GM10248 (cell line): ENCODE measurements at regions not wholly inside any gene's neighbourhood (a gene's known extent, or its start where the extent isn't known, plus 50 kb on each side); places are given as distances from the start of the nearest gene placed in this dataset.

ENCODE experiments used
- CTCF ChIA-PET: fragments of 300-600 bp; sonication (Branson Sonifier 250); formaldehyde crosslinking; extraction: SDS; loops from one replicate; lab custom pipeline; 2021; ENCODE audit warnings: antibody characterized with exemption; lab: Yijun Ruan, JAX
- POLR2A ChIA-PET: fragments of 350-650 bp; sonication (Branson Sonifier 250); formaldehyde crosslinking; extraction: SDS; loops from one replicate; lab custom pipeline; 2020; ENCODE audit warnings: antibody characterized with exemption; lab: Yijun Ruan, JAX
- DNase-seq: peaks from one replicate; pipeline ENCODE4 v3.0.0; 2012; ENCODE audit errors: extremely low spot score
- TF ChIP-seq, protein P1 (sequence below): IDR thresholded peaks from 2 replicates; pipeline ENCODE4 v1.5.1; 2012; ENCODE audit warnings: mild to moderate bottlenecking, low read depth; ENCODE audit errors: extremely low read depth, missing control alignments, control extremely low read depth

DNA sequence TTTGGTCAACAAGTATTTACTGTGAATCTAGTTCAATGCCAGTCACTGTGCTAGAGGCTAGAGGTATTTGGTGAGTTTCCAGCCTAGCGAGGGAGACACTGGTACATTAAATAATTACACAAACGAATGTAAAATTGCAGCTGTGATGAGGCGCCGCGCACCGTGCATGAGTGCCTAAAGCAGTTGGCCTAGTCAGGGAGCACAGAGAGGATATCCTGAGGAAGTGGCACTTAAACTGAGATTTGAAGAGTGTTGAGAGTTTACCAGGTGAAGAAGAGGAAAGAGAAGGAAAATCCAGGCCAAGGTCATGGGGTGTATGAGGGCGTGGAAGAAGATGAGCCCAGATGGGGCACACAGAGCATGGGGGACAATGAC lies 157.6 kb upstream of the NDUFV2 start:
- POLR2A ChIA-PET: no interaction called here
- TF ChIP-seq, protein P1, sequence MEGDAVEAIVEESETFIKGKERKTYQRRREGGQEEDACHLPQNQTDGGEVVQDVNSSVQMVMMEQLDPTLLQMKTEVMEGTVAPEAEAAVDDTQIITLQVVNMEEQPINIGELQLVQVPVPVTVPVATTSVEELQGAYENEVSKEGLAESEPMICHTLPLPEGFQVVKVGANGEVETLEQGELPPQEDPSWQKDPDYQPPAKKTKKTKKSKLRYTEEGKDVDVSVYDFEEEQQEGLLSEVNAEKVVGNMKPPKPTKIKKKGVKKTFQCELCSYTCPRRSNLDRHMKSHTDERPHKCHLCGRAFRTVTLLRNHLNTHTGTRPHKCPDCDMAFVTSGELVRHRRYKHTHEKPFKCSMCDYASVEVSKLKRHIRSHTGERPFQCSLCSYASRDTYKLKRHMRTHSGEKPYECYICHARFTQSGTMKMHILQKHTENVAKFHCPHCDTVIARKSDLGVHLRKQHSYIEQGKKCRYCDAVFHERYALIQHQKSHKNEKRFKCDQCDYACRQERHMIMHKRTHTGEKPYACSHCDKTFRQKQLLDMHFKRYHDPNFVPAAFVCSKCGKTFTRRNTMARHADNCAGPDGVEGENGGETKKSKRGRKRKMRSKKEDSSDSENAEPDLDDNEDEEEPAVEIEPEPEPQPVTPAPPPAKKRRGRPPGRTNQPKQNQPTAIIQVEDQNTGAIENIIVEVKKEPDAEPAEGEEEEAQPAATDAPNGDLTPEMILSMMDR: no peak
- no peak for DNase-seq
- CTCF ChIA-PET: no interaction called here

DNA sequence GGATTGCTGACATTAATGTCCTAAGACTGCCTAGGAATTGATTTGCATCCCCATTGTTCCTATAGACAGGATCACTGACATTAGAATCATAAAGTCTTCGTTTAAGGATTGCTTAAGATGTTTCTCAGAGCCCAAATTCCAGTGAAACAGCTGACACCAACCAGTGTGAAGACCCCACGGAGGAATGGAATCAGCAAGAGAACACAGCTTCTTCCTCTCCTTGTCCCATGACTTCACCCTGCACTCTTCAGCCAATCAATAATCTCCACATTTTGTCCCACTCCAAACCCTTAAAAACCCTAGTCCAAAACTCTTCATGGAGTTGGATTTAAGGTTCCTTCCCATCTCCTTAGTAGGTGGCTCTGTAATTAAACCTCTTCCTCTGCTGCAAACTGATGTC lies 157.0 kb upstream of the NDUFV2 start:
- TF ChIP-seq, protein P1: no peak

DNA sequence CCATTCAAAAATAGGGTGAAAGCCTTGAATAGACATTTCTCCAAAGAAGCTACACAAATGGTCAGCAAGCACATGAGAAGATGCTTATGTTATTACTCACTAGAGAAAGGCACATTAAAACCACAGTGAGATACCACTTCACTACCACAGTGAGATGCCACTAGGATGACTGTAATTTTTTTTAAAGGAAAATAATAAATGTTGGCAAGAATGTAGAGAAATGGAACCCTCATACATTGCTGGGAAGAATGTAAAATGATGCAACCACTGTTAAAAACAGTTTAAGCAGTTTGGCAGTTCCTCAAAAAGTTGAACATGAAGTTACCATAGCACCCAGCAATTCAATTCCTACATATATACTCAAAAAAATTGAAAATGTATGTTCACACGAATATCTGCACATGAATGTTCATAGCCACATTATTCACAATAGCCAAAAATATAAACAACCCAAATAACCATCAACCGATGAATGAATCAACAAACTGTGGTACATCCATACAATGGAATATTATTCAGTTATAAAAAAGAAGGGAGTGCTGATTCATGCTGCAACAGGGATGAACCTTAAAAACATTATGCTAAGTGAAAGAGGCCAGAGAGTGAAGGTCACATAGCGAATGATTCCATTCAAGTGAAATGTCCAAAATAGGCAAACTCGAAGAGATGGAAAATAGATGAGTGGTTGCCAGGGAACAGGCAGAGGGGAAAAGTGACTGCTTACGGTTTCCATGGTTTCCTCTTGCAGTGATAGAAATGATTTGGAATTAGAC lies 156.2 kb upstream of the NDUFV2 start:
- ChIA-PET POLR2A (no interaction called here), CTCF (no interaction called here)
- DNase-seq: no peak
- TF ChIP-seq, protein P1: no peak

More for the DNA sequence above, 157.0 kb upstream of the NDUFV2 start:
- ChIA-PET POLR2A (no interaction called here), CTCF (no interaction called here)
- DNase-seq: no peak

DNA sequence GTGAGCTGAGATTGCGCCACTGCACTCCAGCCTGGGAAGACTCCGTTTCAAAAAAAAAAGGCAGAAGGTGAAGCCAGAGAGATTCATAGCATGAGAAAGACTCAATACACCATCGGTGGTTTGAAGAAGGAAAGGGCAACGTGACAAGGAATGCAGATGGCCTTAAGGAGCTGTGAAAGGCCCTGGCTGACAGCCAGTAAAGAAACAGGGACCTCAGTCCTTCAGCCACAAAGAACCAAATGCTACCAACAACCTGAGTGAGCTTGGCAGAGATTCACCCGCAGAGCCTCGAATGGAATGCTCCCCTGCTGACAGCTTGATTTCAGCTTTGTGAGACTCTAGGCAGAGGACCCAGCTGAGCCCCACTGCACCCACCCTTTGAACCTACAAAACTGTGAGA lies 154.9 kb upstream of the NDUFV2 start:
- DNase-seq: no peak
- ChIA-PET CTCF (interaction anchor here (1.3 kb wide), 1 partner anchor 15 kb away, joined by 4 read pairs; no protein-coding TSS in a partner anchor), POLR2A (no interaction called here)
- TF ChIP-seq, protein P1: no peak

DNA sequence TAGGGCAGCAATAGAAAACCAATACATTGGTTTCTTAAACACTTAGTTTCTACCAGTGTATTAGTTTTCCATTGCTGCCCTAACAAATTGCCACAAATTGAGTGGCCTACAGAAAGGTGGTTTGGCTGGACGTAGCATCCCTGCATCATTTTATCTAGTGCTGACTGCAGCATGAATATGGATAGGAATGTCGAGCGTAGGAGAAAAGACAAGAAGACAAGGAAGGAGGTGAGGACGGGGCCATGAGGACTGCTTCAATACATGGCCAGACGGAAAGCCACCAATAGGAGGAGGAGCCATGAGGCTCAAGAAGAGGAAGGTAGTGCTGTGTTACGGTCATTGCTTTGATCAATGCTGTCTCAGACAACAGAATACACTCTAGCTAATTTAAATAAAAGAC lies 154.5 kb upstream of the NDUFV2 start:
- CTCF ChIA-PET: interaction anchor here (1.3 to 1.4 kb wide), 3 partner anchors 13 to 34 kb away, joined by 3 to 4 read pairs (median 3); no protein-coding TSS in a partner anchor
- POLR2A ChIA-PET: no interaction called here
- DNase-seq: no peak
- TF ChIP-seq, protein P1: no peak

DNA sequence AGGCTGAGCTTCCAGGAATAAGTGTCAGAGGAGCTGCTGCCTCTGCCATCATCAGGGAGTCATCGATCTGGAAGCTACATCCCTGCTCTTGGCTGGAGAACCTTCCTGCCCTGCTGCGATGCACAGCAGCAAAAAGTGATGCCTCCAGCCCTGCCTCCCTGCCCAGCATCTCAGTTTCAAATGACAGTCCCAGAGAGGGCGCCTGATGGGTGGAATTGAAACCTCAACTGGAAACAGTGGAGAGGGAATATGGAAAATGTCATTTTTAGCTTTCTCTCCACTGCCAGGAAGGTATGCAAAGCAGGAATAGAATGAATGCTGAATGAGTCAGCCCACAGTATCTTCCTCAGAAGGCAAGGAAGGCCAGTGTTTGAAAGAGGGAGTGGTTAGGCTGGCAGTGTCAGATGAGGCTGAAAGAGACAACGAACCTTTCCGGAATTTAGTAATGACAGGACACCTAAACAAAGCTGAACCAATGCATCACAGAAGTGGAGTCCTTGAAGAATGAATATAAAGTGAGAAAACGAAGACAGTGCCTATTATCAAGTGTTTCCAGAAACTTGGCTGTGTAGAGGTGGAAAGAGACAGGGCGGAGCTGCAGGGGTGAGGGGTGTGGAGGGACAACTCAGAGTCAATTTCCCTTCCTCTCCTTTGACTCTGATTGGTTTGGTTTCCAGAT lies 153.9 kb upstream of the NDUFV2 start:
- CTCF ChIA-PET: interaction anchor here (1.3 to 1.4 kb wide), 3 partner anchors 14 to 34 kb away, joined by 3 to 4 read pairs (median 3); no protein-coding TSS in a partner anchor
- POLR2A ChIA-PET: interaction anchor here (0.5 kb wide), 1 partner anchor 724 kb away, joined by 3 read pairs; no protein-coding TSS in a partner anchor
- no peak for DNase-seq
- TF ChIP-seq, protein P1: no peak
